Midbrain (tissue), 1 donor: ENCODE measurements at regions not wholly inside any gene's neighbourhood (a gene's known extent, or its start where the extent isn't known, plus 50 kb on each side); places are given as distances from the start of the nearest gene placed in this dataset.

ENCODE experiments used
- DNase-seq: peaks from one replicate; lab custom pipeline; 2025; lab: John Stamatoyannopoulos, UW

DNA sequence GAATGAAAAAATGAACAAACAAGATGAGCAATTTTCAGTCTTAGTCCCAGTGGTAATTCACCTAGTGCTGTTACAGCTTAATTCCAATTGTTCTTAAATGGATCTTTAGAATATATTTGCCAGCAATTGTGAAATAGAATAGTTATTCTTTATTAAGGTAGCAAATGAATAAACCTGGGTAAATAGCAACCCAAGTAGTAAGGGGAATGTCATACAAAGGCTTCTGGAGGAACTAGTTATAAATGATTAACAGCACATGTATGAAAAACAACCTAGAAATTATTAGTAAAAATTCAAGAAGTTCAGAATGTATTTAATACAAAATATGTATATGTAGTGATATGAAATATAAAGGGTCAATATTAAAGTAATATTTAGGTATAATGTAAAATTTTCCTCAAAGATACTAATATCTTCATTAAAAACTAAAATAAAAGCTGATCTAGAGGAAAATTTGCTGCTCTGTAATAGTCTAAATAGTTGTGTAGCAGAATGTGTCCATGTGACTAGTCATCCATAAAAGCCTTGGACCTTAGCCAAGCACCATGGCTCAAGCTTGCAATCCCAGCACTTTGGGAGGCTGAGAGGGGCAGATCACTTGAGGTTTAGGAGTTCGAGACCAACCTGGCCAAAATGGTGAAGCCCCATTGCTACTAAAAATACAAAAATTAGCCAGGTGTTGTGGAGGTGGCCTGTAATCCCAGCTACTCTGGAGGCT is 535.9 kb upstream of the ATXN8OS start:
- DNase-seq: no peak

GRCh38 chr13:69567514-69567913 is 540.1 kb upstream of the ATXN8OS start:
- no peak for DNase-seq

DNA sequence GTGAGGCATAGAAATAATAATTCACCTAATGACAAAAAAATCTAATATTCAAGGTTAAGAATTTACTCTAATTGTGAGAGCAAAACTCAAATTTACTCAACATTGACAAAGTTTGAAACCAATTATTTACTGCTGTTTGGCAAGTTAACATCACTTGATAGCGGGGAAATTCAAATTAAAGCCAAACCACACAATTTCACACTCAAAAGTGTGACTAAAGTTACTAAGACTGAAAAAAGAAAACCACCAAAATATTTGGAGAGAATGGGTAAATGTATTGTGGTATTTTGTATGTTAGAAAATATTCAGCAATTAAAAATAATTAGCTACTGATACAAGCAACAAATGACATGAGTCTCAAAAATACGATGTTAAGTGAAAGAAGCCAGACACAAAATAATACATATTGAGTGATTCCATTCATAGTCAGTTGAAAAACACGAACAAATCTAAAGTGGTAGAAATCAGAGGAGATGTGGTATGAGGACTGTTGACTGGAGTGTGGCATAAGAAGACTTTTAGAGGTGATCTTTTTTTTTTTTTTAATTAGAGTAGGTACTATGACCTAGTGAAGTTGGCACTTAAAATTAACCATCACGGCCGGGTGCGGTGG is 541.4 kb upstream of the ATXN8OS start:
- DNase-seq: no peak

DNA sequence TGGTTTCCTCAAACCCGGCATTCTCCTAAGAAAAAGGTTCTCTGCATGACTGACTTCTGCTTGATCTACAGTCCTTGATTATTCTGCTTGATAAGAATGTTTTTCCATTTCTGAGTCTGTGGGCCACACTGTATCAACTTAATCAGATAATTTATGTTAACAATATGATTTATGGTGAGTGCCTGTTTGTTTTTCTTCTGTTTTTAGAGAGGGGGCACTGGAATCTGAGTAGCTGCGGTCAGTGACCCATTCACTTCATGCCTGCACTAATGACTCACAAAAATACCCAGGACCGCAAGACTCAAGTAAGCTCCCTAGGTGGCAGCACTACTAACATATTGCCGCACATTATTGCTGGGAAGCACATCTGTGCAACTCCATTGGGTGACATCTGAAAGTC is 542.3 kb upstream of the ATXN8OS start:
- no peak for DNase-seq

- DNase-seq: no peak
Measured at GRCh38 chr13:69556540-69557196, 551.0 kb upstream of the ATXN8OS start.

DNA sequence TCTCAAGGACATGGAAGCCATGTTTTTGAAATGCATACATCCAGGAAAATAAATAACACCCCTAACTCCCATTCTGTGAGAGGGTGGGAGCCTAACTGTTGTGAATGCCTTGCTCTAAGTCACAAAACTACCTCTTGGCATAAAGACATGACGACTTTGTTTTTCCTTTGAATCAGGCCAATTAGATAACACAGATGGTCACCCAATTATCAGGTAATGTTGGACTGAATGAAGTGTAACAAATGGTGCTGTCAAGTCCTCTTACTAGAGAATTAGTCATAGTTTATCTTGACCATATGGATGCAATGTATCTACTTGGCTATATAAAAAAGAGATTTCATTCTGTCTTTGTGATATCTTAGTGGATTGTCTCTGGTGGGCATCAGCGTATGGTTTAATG is 553.6 kb upstream of the ATXN8OS start:
- DNase-seq: no peak

DNA sequence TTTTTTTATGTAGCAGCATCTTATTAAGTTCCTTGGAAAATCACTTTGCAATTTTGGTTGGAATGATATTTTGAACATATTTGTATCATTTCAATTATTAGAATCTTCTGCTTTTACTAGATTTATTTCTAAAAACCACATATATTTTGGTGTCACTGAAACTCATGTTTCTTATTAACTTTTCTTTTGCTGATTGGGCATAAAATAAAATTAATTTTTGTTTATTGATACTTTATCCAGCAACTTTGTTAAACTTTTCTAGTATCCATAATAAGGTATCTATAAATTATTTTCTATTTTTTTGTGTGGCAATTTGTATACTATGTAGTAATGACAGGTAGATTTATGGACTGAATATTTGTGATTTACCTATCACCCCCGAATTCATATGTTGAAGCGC is 556.4 kb upstream of the ATXN8OS start:
- no peak for DNase-seq

DNA sequence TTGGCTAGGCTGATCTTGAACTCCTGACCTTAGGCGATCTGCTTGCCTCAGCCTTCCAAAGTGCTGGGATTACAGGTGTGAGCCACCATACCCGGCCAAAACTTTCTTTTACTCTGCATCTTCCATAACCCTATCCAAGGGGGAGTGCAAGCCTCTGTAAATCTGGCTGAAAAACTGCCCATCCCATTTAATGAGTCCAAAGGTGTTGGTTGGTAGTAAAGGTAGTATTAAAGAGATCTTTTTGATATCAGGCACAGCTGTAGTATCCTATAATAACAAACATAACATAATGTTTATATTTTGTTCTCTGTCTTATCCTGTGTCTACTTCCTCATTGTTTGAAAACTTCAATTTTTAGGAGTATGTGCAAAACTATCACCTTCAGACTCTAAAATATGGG is 559.8 kb upstream of the ATXN8OS start:
- DNase-seq: no peak

GRCh38 chr13:69545551-69545950 is 562.1 kb upstream of the ATXN8OS start:
- no peak for DNase-seq

GRCh38 chr13:69524459-69525150 is 583.0 kb upstream of the ATXN8OS start:
- no peak for DNase-seq

GRCh38 chr13:69496981-69497380 is 610.6 kb upstream of the ATXN8OS start:
- DNase-seq: no peak

DNA sequence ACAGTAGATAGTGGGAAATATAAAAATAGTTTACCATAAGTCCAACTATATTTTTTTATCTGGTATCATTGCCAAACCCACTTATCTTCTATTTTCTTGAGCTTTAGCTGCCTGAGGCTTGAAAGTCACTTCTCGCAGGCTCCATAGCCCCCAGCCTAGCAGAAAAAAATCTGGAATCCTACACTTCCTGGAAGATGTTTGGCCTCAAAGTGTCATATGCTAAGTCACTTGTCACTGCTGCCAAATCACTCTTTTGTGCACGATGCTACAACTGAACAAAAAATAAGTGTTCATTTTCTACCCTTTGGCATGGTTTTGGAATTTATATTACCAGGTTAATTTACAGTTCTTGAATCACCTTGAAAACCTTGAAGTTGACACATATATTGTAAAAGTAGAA is 612.5 kb upstream of the ATXN8OS start:
- DNase-seq: no peak

GRCh38 chr13:69487576-69487975 is 620.0 kb upstream of the ATXN8OS start:
- DNase-seq: no peak

DNA sequence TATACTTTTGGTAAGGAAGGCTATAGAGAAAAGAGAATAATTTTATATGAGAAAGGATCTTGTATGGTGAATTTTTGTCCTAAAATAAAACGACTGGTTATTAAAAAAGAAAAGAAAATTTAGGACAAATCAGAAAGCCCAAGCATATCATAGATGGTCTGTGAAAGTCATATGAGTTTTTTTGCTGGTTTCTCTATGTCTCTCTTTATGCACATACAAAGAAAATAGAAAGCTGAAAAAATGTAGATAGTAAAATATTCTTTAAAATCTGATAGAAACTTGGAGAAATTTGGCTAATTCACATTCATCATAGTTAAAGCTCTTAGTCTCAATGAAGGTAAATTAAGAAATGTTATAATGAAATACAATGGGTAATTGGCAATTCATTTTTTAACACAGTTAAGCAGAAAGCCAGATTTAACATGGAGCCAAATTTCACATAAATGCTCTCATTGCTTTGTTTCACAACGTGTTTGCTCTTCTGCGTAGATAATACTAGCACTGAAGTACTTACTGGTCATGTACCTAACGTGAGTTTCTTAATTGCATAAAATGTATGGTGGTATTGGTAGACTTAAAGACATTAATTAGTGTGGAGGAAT is 621.5 kb upstream of the ATXN8OS start:
- DNase-seq: no peak

DNA sequence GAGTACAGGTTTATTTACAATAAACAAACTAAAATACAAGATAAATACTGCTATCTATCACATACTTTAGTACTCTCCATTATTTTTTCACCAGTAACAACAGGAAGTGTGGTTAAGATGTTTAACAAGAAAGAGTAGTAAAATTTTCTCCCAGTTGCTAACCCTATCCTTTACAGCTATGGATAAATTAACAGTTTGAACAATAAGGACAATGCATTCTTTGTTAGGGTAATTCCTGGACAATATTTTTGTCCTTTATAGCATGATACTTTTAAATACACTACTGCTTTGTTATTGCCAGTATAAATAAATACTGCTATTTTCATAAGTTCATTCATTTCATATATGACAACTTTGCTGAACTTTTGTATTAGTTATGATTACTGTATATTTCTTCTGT is 630.2 kb upstream of the ATXN8OS start:
- DNase-seq: no peak

DNA sequence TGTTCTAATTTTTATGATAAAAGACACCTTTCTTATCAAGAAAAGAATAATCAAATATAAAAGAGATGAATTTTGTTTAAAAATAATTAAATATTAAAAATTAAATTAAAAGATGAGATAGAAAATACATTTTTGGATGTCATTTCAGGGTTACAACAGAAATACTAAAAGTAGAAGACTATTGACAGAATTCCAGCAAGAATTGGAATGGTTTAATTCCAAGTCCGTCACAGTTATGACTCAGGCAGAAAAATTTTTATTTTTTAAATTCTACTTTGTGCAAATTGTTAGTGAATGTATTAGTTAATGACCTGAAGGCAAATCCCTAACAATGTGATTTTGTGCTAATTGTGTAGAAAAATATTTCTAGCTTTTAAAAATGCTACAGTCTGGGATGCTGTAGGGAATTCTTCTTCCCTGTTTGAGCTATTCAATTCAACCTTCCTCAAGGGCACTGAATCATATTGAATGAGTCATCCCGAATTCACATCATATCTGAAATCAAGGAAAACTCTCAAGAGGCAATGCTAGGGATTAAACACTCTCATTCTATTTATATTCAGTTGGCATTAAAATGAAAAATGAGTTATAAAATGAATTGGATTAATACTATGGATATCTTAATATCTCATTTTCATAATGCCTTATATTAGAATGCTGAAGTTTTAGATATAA is 633.5 kb upstream of the ATXN8OS start:
- no peak for DNase-seq

DNA sequence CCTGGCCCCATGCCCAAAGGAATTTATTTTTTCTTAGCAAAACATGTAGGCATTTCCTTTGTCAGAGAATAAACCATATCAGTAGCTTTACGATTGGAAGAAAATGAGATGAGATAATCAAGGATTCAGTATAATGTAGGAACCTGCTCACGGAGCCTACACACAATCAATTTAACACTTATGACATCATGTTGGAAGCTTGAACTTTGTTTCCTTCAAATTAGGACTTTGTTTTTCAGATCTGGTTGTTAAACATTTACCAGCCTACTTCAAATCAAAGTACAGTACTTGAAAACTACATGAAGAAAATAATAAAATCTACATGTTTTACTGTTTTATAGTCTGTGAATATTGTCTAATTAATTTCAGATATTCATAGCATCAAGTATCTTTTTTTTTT is 639.0 kb upstream of the ATXN8OS start:
- DNase-seq: no peak

DNA sequence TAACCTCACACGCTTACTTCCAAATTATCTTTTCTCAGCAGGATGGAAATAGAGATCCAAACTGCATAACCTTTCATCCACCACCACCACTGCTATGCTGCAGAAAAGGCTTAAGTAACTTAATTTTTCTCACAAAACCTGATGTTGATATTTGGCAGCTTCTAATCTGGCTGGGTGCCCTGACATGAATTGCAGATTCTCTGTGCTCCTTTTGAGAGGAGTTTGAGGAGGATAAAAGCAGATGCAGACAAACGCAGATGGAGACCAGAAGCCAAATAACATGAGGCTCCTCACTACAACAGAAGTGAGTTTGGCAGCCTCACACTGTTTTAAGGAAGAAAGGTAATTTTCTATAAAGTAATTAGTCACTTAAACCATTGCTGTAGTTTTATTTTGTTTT is 646.2 kb upstream of the ATXN8OS start:
- no peak for DNase-seq

DNA sequence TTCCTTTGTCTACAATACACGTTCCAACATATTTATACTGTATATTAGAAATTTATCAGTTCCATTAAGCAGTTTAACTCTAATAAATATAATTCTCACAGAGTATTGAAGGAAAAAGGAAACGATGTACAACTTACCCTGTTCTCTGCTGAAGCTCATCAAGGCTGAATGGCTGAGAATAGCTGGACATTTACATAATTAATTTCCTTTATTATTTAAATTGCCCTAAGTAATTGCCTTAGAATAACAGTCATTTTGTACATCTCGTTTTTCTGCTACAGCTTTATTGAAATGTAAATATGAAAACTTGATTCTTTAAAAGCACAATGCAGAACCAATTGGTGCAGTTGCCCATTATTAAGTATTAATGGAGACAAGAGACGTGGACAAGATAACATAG is 648.3 kb upstream of the ATXN8OS start:
- DNase-seq: no peak

DNA sequence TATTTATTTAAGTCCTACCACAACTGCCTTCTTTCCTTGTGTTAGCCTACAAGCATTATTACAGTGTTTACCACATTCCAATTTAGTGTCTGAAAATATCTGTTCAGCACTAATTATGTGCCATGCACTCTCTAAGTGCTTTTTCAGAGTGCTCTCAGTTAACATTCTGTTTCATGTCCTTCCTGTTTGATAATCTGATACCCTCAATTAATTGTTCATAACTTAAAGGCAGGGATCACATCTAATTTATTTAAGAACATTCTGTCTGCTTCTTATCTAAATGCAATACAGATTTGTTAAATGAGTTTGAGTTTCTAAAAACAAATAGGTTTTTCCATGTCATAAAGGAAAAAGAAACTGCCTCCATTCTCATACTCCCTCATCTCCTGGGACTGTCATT is 649.6 kb upstream of the ATXN8OS start:
- no peak for DNase-seq

GRCh38 chr13:69450245-69450644 is 657.4 kb upstream of the ATXN8OS start:
- no peak for DNase-seq

DNA sequence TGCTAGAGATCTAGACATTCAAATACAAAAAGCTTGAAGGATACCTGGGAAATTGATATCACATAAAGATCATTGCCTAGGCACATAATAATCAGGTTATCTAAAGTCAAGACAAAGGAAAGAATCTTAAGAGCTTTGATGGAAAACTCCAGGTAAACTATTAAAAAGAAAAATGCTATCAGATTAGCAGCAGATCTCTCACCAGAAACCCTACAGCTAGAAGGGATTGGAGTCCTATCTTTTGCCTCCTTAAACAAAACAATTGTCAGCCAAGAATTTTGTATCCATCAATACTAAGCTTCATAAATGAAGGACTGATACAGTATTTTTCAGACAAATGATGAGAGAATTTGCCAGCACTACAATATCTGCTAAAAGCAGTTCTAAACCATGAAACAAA is 682.4 kb upstream of the ATXN8OS start:
- no peak for DNase-seq
